ENCODE measurements at regions not wholly inside any gene's neighbourhood (a gene's known extent, or its start where the extent isn't known, plus 50 kb on each side); places are given as distances from the start of the nearest gene placed in this dataset.
"Not testable (repeated sequence)": the region's sequence is repeated elsewhere in the genome, so short reads cannot be mapped to it uniquely, and the experiment has no call there.

DNA sequence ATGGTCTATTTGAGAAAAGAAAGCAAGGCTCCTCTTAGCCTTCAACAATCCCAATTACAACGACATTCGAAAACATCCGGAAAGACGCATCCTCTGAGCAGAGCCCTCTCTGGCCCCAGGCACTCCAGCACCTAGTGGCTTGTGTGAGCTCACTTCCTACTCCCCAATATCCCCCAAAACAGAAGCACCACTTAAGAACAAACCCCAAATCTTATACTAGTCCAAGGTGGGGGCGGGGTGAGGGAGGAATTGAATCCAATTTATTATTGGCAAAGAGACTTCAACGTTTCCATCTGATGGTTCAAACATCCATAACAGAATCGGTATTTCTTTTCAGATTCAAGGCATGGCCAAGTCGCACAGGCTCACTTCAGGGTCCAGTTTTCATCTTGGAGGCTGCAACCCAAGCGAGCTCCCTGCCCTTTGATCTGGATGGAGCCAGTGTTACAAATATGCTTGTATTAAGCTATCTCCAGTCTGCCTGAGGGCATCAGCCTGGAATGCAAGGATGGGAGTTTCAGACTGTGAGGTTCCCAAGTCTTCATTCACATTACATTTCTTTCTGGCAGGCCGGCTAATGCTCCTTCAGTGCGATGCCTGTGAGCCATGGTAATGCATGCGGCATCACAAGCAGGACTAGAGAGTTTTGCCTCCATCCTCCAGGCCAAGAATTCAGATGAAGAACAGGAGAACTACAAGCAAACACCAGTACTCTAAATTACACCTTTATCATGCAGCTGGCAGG is 132.5 kb upstream of the FOXN3 start:
- H3K27me3 ChIP-seq, result no peaks in the 10 kb centered on the region
- DNase-seq (no peak), ATAC-seq (no peak)
- intact Hi-C loops (cut with DNase I), result no loop called here
- no peak overlapping the region for H3K27ac ChIP-seq
- no peaks in the 10 kb centered on the region for H3K36me3 ChIP-seq
- H3K4me1 ChIP-seq, result no peaks in the 10 kb centered on the region
- TF ChIP-seq, protein P1, sequence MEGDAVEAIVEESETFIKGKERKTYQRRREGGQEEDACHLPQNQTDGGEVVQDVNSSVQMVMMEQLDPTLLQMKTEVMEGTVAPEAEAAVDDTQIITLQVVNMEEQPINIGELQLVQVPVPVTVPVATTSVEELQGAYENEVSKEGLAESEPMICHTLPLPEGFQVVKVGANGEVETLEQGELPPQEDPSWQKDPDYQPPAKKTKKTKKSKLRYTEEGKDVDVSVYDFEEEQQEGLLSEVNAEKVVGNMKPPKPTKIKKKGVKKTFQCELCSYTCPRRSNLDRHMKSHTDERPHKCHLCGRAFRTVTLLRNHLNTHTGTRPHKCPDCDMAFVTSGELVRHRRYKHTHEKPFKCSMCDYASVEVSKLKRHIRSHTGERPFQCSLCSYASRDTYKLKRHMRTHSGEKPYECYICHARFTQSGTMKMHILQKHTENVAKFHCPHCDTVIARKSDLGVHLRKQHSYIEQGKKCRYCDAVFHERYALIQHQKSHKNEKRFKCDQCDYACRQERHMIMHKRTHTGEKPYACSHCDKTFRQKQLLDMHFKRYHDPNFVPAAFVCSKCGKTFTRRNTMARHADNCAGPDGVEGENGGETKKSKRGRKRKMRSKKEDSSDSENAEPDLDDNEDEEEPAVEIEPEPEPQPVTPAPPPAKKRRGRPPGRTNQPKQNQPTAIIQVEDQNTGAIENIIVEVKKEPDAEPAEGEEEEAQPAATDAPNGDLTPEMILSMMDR (IDR thresholded peaks at IDR 0.05), result no peak
- H3K4me3 ChIP-seq, result no peak overlapping the region
- H3K9me3 ChIP-seq, result no peaks in the 10 kb centered on the region

DNA sequence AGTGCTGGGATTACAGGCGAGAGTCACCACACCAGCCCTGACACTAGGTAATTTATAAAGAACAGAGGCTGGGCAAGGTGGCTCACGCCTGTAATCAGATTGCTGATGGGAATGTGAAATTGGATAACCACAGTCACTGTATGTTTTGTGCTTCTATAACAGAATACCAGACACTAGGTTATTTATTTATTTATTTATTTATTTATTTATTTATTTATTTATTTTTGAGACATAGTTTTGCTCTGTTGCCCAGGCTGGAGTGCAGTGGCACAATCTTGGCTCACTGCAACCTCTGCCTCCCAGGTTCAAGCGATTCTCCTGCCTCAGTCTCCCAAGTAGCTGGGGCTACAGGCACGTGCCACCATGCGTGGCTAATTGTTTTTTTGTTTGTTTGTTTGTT is 130.0 kb upstream of the FOXN3 start:
- H3K36me3 ChIP-seq; H3K27ac ChIP-seq; H3K9me3 ChIP-seq; H3K4me1 ChIP-seq; H3K27me3 ChIP-seq; intact Hi-C loops (cut with DNase I); ATAC-seq; H3K4me3 ChIP-seq; DNase-seq: not testable (repeated sequence)

DNA sequence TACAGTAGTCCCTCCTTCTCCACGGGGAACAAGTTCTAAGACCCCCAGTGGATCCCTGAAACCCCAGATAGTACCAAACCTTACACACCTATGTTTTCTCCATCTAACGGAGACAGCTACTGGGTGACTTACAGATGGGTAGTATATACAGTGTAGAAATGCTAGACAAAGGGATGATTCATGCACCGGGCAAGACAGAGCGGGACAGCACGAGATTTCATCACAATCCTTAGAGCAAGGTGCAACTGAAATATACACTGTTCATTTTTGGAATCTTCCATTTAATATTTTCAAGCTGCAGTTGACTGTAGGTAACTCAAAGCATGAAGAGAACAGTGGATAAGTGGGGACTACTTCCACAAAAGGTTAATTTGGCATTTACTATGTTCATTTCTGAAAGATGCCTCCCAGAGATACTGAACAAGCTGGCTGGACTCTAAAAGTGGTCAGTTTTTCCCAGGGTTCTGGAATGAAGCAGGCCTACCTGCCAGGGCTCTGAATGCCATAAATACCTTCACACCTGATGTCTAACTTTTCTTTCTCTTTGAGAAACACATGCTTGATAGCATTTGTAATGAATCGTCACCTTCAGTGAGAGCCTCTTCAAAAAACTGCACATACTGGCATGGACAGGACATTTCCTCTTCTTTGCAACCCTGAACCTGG is 127.7 kb upstream of the FOXN3 start:
- TF ChIP-seq, protein P1 (IDR thresholded peaks at IDR 0.05), result no peak
- Histone ChIP-seq H3K9me3 (no peaks in the 10 kb centered on the region), H3K36me3 (no peaks in the 10 kb centered on the region), H3K4me1 (no peaks in the 10 kb centered on the region), H3K27me3 (no peaks in the 10 kb centered on the region), H3K4me3 (no peak overlapping the region), H3K27ac (no peak overlapping the region)
- ATAC-seq (no peak), DNase-seq (no peak)
- intact Hi-C loops (cut with DNase I), result no loop called here

DNA sequence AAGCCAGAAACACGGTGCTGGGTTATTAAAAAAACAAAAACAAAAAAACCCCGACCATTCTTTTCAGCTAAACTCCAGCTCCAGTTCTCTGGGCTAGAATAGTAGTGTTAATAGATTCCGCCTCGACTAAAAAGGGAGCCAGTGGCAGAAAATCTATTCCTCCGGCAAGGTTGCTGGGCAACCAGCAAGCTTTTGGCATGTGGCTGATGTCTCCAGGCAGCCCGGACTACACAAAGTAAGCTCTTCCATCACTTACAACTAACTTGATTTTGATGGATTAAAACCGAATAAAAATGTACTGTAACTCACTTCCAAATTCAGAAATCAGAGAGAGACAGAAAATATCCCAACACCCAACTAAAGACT is 126.4 kb upstream of the FOXN3 start:
- Histone ChIP-seq H3K4me1 (no peaks in the 10 kb centered on the region), H3K36me3 (no peaks in the 10 kb centered on the region), H3K4me3 (no peak overlapping the region), H3K9me3 (no peaks in the 10 kb centered on the region), H3K27ac (no peak overlapping the region), H3K27me3 (no peaks in the 10 kb centered on the region)
- ATAC-seq (no peak), DNase-seq (no peak)
- intact Hi-C loops (cut with DNase I), result no loop called here
- TF ChIP-seq, protein P1 (IDR thresholded peaks at IDR 0.05), result no peak

DNA sequence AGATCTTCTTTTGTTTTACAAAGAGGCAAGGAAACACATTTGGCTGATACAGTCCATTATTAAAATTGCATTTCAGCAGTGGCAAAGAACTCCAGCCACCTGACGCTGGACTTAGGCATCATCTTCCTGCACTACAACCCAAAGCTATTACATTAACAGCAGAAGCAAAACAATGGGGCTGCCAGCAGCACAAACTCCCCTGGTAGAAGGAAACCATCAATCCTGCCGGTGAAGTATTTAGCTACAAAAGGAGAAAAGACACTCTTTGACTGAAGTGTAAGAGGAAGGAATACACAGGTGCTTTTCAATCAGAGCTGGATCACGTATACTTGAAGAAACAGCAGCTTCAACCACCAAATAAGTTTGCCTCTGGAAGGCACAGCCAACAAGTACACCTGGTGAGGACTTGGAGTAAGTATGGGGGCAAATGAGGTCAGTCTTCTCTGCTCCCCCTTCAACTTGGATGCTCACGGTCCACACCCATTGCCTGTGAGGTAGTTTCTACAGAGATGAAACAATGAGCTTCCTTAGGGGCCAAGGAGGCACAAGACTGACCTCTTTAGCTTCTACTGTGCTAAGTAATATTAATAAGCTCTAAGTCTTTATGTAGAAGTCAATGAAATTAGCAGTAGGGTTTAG is 125.9 kb upstream of the FOXN3 start:
- H3K4me3 ChIP-seq, result no peak overlapping the region
- H3K36me3 ChIP-seq, result no peaks in the 10 kb centered on the region
- H3K27me3 ChIP-seq, result no peaks in the 10 kb centered on the region
- H3K4me1 ChIP-seq, result no peaks in the 10 kb centered on the region
- no peak for DNase-seq
- H3K27ac ChIP-seq, result no peak overlapping the region
- ATAC-seq, result no peak
- intact Hi-C loops (cut with DNase I), result no loop called here
- H3K9me3 ChIP-seq, result no peaks in the 10 kb centered on the region
- TF ChIP-seq, protein P1 (IDR thresholded peaks at IDR 0.05), result no peak

DNA sequence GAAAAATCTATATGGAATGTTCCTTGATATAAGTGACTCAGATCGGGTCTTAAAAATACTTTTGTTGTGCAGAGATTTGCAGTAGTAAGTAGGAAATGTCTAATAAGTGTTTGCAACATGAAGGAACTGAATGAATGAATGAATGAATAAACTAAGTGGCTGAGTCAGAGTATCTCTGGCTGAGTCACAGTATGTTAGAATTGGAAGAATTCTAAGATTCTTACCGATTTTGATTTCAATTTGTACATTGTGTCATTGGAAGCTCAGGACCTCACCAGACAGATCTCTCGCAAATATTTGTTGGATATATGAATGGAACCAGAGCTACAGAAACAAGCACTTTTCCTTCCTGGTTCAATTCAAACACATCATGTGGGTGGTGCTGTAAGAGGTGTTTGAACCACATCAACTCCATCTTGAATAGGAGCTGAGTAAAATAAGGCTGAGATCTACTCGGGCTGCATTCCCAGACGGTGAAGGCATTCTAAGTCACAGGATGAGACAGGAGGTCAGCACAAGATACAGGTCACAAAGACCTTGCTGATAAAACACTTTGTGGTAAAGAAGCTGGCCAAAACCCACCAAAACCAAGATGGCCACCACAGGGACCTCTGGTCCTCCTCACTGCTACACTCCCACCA is 123.9 kb upstream of the FOXN3 start:
- no peaks in the 10 kb centered on the region for H3K9me3 ChIP-seq
- no peaks in the 10 kb centered on the region for H3K27me3 ChIP-seq
- H3K4me1 ChIP-seq, result no peaks in the 10 kb centered on the region
- H3K4me3 ChIP-seq, result no peak overlapping the region
- ATAC-seq (no peak), DNase-seq (no peak)
- no peak overlapping the region for H3K27ac ChIP-seq
- H3K36me3 ChIP-seq, result no peaks in the 10 kb centered on the region
- intact Hi-C loops (cut with DNase I), result no loop called here
- TF ChIP-seq, protein P1 (IDR thresholded peaks at IDR 0.05), result no peak

Data from upper lobe of right lung (tissue), 1 donor.